GM19238 (cell line): ENCODE measurements at regions not wholly inside any gene's neighbourhood (a gene's known extent, or its start where the extent isn't known, plus 50 kb on each side); places are given as distances from the start of the nearest gene placed in this dataset.

Source experiments
- DNase-seq: peaks from one replicate; pipeline ENCODE4 v3.0.0; 2011; ENCODE audit warnings: low spot score; ENCODE audit not compliant: insufficient read length

GRCh38 chr3:18483226-18483625, 58.1 kb upstream of the SATB1 start:
- DNase-seq: no peak

GRCh38 chr3:18481946-18482548, 56.9 kb upstream of the SATB1 start:
- no peak for DNase-seq

GRCh38 chr3:18477620-18478019, 52.5 kb upstream of the SATB1 start:
- no peak for DNase-seq
